ENCODE measurements at regions not wholly inside any gene's neighbourhood (a gene's known extent, or its start where the extent isn't known, plus 50 kb on each side); places are given as distances from the start of the nearest gene placed in this dataset.

- TF ChIP-seq TEAD4 (IDR thresholded peaks at IDR 0.05) (no peak), MAX (IDR thresholded peaks at IDR 0.05) (no peak), TCF12 (IDR thresholded peaks at IDR 0.05; ENCODE audit: low read depth) (no peak), EP300 (IDR thresholded peaks at IDR 0.05; ENCODE audit: borderline replicate concordance) (no peak), YY1 (IDR thresholded peaks at IDR 0.05; ENCODE audit: low read depth) (no peak)
- TF ChIP-seq, protein P1, sequence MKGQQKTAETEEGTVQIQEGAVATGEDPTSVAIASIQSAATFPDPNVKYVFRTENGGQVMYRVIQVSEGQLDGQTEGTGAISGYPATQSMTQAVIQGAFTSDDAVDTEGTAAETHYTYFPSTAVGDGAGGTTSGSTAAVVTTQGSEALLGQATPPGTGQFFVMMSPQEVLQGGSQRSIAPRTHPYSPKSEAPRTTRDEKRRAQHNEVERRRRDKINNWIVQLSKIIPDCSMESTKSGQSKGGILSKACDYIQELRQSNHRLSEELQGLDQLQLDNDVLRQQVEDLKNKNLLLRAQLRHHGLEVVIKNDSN (IDR thresholded peaks at IDR 0.05) = no peak
These were observed 79.7 kb downstream of the VMA21 start for GRCh38 chrX:151476604-151477303.

GRCh38 chrX:151478058-151478457 is 81.1 kb downstream of the VMA21 start:
- TF ChIP-seq RAD21 (IDR thresholded peaks at IDR 0.05; ENCODE audit: low read depth) (no peak), CREB1 (IDR thresholded peaks at IDR 0.05; ENCODE audit: low read depth) (no peak), YY1 (IDR thresholded peaks at IDR 0.05; ENCODE audit: low read depth) (no peak), EGR1 (IDR thresholded peaks at IDR 0.05) (no peak), TAF1 (IDR thresholded peaks at IDR 0.05; ENCODE audit: low read depth) (no peak), TEAD4 (IDR thresholded peaks at IDR 0.05) (no peak), MAX (IDR thresholded peaks at IDR 0.05) (no peak), EP300 (IDR thresholded peaks at IDR 0.05; ENCODE audit: borderline replicate concordance) (no peak), FOXM1 (IDR thresholded peaks at IDR 0.05; ENCODE audit: borderline replicate concordance, low read depth) (no peak), NFIC (IDR thresholded peaks at IDR 0.05) (no peak), CEBPB (IDR thresholded peaks at IDR 0.05) (no peak), TCF12 (IDR thresholded peaks at IDR 0.05; ENCODE audit: low read depth) (no peak), ZBTB7A (IDR thresholded peaks at IDR 0.05; ENCODE audit: low read depth) (no peak)
- TF ChIP-seq, protein P1 (IDR thresholded peaks at IDR 0.05) = no peak
- TF ChIP-seq, protein P2, sequence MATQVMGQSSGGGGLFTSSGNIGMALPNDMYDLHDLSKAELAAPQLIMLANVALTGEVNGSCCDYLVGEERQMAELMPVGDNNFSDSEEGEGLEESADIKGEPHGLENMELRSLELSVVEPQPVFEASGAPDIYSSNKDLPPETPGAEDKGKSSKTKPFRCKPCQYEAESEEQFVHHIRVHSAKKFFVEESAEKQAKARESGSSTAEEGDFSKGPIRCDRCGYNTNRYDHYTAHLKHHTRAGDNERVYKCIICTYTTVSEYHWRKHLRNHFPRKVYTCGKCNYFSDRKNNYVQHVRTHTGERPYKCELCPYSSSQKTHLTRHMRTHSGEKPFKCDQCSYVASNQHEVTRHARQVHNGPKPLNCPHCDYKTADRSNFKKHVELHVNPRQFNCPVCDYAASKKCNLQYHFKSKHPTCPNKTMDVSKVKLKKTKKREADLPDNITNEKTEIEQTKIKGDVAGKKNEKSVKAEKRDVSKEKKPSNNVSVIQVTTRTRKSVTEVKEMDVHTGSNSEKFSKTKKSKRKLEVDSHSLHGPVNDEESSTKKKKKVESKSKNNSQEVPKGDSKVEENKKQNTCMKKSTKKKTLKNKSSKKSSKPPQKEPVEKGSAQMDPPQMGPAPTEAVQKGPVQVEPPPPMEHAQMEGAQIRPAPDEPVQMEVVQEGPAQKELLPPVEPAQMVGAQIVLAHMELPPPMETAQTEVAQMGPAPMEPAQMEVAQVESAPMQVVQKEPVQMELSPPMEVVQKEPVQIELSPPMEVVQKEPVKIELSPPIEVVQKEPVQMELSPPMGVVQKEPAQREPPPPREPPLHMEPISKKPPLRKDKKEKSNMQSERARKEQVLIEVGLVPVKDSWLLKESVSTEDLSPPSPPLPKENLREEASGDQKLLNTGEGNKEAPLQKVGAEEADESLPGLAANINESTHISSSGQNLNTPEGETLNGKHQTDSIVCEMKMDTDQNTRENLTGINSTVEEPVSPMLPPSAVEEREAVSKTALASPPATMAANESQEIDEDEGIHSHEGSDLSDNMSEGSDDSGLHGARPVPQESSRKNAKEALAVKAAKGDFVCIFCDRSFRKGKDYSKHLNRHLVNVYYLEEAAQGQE (IDR thresholded peaks at IDR 0.05; ENCODE audit: low read depth) = no peak

DNA sequence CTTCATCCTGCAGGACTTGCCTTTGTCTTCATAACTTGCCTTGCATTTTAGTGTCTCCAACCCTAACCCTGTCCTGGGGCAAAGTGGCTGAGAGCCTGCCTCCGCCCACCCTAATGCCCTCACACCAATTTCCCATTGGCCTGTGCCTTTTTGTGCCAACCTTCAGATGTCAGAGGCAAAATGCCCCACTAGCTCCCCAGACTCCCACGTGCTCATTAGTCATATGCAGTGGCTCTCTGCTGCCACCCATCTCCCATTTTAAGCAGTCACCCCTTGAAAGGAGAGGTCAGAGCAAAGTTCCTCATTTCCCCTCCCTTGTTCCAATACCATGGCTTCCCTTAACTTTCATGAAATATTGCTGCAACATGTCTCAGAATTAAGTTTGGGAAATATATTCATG is 74.8 kb upstream of the PASD1 start:
- TF ChIP-seq TEAD4 (IDR thresholded peaks at IDR 0.05) = no peak
- no peak for TF ChIP-seq EGR1 (IDR thresholded peaks at IDR 0.05)
- TF ChIP-seq YY1 (IDR thresholded peaks at IDR 0.05; ENCODE audit: low read depth) = no peak
- no peak for TF ChIP-seq FOXM1 (IDR thresholded peaks at IDR 0.05; ENCODE audit: borderline replicate concordance, low read depth)
- TF ChIP-seq CEBPB (IDR thresholded peaks at IDR 0.05) = no peak
- TF ChIP-seq TAF1 (IDR thresholded peaks at IDR 0.05; ENCODE audit: low read depth) = no peak
- TF ChIP-seq RAD21 (IDR thresholded peaks at IDR 0.05; ENCODE audit: low read depth) = peak; percentile 30; the same call in 1 of the 2 replicates
- TF ChIP-seq EP300 (IDR thresholded peaks at IDR 0.05; ENCODE audit: borderline replicate concordance) = no peak
- TF ChIP-seq, protein P1 (IDR thresholded peaks at IDR 0.05) = no peak

- TF ChIP-seq TAF1 (IDR thresholded peaks at IDR 0.05; ENCODE audit: low read depth) = no peak
- no peak for TF ChIP-seq ZBTB7A (IDR thresholded peaks at IDR 0.05; ENCODE audit: low read depth)
- peak; percentile 60 for TF ChIP-seq RAD21 (IDR thresholded peaks at IDR 0.05; ENCODE audit: low read depth)
- TF ChIP-seq EGR1 (IDR thresholded peaks at IDR 0.05) = no peak
- TF ChIP-seq, protein P1 (IDR thresholded peaks at IDR 0.05) = no peak
- TF ChIP-seq TEAD4 (IDR thresholded peaks at IDR 0.05) = no peak
- no peak for TF ChIP-seq MAX (IDR thresholded peaks at IDR 0.05)
- TF ChIP-seq TCF12 (IDR thresholded peaks at IDR 0.05; ENCODE audit: low read depth) = no peak
These were observed 57.7 kb upstream of the PASD1 start for GRCh38 chrX:151505796-151506195.

GRCh38 chrX:151510203-151510602 is 53.3 kb upstream of the PASD1 start:
- TF ChIP-seq FOXM1 (IDR thresholded peaks at IDR 0.05; ENCODE audit: borderline replicate concordance, low read depth) (no peak), TCF12 (IDR thresholded peaks at IDR 0.05; ENCODE audit: low read depth) (no peak), EGR1 (IDR thresholded peaks at IDR 0.05) (no peak), RAD21 (IDR thresholded peaks at IDR 0.05; ENCODE audit: low read depth) (no peak), TAF1 (IDR thresholded peaks at IDR 0.05; ENCODE audit: low read depth) (no peak)

- TF ChIP-seq ZBTB7A (IDR thresholded peaks at IDR 0.05; ENCODE audit: low read depth) (no peak), EGR1 (IDR thresholded peaks at IDR 0.05) (no peak), EP300 (IDR thresholded peaks at IDR 0.05; ENCODE audit: borderline replicate concordance) (no peak), MAX (IDR thresholded peaks at IDR 0.05) (no peak), TAF1 (IDR thresholded peaks at IDR 0.05; ENCODE audit: low read depth) (no peak), CEBPB (IDR thresholded peaks at IDR 0.05) (no peak), TEAD4 (IDR thresholded peaks at IDR 0.05) (no peak), RAD21 (IDR thresholded peaks at IDR 0.05; ENCODE audit: low read depth) (no peak), CREB1 (IDR thresholded peaks at IDR 0.05; ENCODE audit: low read depth) (no peak), TCF12 (IDR thresholded peaks at IDR 0.05; ENCODE audit: low read depth) (no peak)
- TF ChIP-seq, protein P1 (IDR thresholded peaks at IDR 0.05) = no peak
- TF ChIP-seq, protein P2 (IDR thresholded peaks at IDR 0.05; ENCODE audit: low read depth) = no peak
These were observed 50.0 kb upstream of the PASD1 start for GRCh38 chrX:151513472-151513871.
